Muscle layer of duodenum (tissue), 2 donors: ENCODE measurements at regions not wholly inside any gene's neighbourhood (a gene's known extent, or its start where the extent isn't known, plus 50 kb on each side); places are given as distances from the start of the nearest gene placed in this dataset.

Experiments used
- H3K27ac ChIP-seq: one replicate; pipeline ENCODE4 v1.7.0; 2013; ENCODE audit warnings: mild to moderate bottlenecking, low read length
- H3K27me3 ChIP-seq: one replicate; pipeline ENCODE4 v1.7.0; 2013; ENCODE audit warnings: low read depth, mild to moderate bottlenecking, control low read depth, low read length
- H3K36me3 ChIP-seq, 2 donors: one replicate each; pipeline ENCODE4 v1.7.0; 2013; ENCODE audit warnings: low read length in 2 of 2, control low read depth in 1 of 2, mild to moderate bottlenecking in 1 of 2; ENCODE audit not compliant: insufficient read depth in 2 of 2, control insufficient read depth in 1 of 2
- H3K4me1 ChIP-seq, 2 donors: one replicate each; pipeline ENCODE4 v1.7.0; 2013; ENCODE audit warnings: low read length in 2 of 2, mild to moderate bottlenecking in 2 of 2, control low read depth in 1 of 2, moderate library complexity in 1 of 2; ENCODE audit not compliant: insufficient read depth in 2 of 2, control insufficient read depth in 1 of 2
- H3K4me3 ChIP-seq, 2 donors: one replicate each; pipeline ENCODE4 v1.7.0; 2013; ENCODE audit warnings: low read length in 2 of 2, low read depth in 1 of 2, mild to moderate bottlenecking in 1 of 2
- H3K9me3 ChIP-seq, 2 donors: one replicate each; pipeline ENCODE4 v1.7.0; 2013; ENCODE audit warnings: low read length in 2 of 2, control low read depth in 1 of 2, mild to moderate bottlenecking in 1 of 2; ENCODE audit not compliant: control insufficient read depth in 1 of 2
- donor health status: healthy.

DNA sequence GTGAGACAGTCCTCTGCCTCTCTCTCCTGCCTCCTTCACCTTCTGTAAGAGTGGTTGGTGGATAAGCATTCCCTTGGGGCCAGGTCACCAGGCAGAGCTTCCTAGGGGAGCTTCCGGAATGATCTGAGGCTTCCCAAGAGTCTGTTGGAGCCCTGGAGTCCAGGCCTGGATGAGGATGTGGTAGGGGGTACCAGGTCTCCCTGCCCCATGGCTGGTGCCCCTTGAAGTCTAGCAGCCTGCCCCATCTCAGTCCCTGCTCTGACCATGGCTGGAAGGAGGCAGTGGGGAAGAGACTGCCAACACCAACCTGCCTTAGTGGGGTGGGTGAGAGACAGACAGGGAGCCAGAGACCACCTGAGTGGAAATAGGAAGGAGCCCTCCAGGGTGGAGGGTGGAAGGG lies 1316.9 kb downstream of the UQCRFS1 start:
- Histone ChIP-seq H3K9me3 (no peaks in the 10 kb centered on the region), H3K4me1 (no peaks in the 10 kb centered on the region), H3K4me3 (no peak overlapping the region), H3K27ac (no peak overlapping the region), H3K36me3 (no peaks in the 10 kb centered on the region), H3K27me3 (no peaks in the 10 kb centered on the region)

GRCh38 chr19:27894906-27895754 lies 1317.8 kb downstream of the UQCRFS1 start:
- Histone ChIP-seq H3K4me3 (no peak overlapping the region), H3K27me3 (no peaks in the 10 kb centered on the region), H3K4me1 (no peaks in the 10 kb centered on the region), H3K9me3 (no peaks in the 10 kb centered on the region), H3K27ac (no peak overlapping the region), H3K36me3 (no peaks in the 10 kb centered on the region)

DNA sequence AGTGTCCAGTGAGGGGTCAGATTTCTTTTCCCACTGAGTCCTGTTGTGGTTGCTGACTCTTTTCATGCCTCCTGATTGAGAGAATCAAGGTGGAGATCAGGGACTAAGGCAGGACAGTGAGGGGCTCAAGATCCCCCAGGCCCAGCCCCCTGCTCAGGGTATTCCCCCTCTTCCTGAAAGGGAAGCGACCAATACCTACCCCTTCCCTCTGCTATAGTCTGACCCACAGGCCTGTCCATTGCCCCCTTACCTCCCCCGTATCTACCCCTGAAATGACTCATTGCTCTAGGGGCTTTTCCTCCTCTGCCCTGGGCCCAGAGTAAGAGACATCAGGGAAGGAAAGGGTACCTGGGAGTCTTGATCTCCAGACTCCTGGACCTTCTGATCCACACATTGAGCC lies 1320.5 kb downstream of the UQCRFS1 start:
- Histone ChIP-seq H3K36me3 (no peaks in the 10 kb centered on the region), H3K27ac (no peak overlapping the region), H3K9me3 (peaks cover 0 to 7% of the 10 kb centered on the region in 2 donors), H3K4me1 (no peaks in the 10 kb centered on the region), H3K4me3 (no peak overlapping the region), H3K27me3 (no peaks in the 10 kb centered on the region)

- H3K4me3 ChIP-seq, result no peak overlapping the region
- no peaks in the 10 kb centered on the region for H3K27me3 ChIP-seq
- H3K27ac ChIP-seq, result no peak overlapping the region
- H3K9me3 ChIP-seq, result peaks cover 0 to 11% of the 10 kb centered on the region in 2 donors
- H3K36me3 ChIP-seq, result no peaks in the 10 kb centered on the region
- H3K4me1 ChIP-seq, result no peaks in the 10 kb centered on the region
These were observed 1321.5 kb downstream of the UQCRFS1 start for GRCh38 chr19:27891411-27891810.

GRCh38 chr19:27890696-27891095 lies 1322.3 kb downstream of the UQCRFS1 start:
- Histone ChIP-seq H3K9me3 (peaks cover 0 to 11% of the 10 kb centered on the region in 2 donors), H3K27ac (no peak overlapping the region), H3K4me3 (no peak overlapping the region), H3K27me3 (no peaks in the 10 kb centered on the region), H3K4me1 (no peaks in the 10 kb centered on the region), H3K36me3 (no peaks in the 10 kb centered on the region)

DNA sequence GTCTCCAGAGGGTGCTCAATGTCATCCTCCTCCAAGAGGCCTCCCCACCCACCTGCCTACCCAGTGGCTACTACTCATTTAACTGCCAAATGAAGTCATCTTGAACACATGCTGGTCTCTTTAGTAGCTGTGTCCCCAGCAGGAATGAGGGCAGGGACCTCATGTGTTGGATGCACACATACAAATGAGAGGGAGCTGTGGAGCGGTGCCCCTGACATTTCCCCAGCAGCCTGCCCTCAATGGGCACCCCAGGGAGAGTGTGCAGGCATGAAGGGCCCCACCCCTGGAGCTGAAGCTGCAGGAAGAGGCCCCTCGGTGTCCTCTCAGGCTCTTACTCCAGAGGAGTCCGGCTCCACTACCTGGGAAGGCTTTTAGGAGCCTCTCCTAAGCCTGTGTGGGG lies 1322.7 kb downstream of the UQCRFS1 start:
- no peaks in the 10 kb centered on the region for H3K36me3 ChIP-seq
- no peaks in the 10 kb centered on the region for H3K27me3 ChIP-seq
- H3K4me3 ChIP-seq, result no peak overlapping the region
- H3K27ac ChIP-seq, result no peak overlapping the region
- peaks cover 0 to 11% of the 10 kb centered on the region in 2 donors for H3K9me3 ChIP-seq
- no peaks in the 10 kb centered on the region for H3K4me1 ChIP-seq

DNA sequence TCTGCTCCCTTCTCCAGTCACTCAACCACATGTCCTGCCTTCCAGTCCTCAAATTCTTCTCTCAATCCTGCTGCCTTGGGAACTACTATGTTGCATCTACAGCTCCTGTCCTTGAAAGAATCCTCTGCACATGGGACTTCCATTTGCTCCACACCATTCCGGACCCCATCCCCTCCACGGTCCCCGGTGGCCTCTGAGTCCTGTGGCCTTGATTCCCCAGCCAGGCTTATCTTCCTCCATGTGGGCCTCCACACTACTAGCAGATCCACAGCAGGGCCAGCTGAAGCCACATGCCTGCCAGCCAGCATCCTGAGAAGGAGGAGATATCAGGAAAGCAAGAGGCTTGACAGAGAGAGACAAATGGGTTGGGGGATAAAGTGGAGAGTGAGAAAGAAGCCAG lies 1323.8 kb downstream of the UQCRFS1 start:
- Histone ChIP-seq H3K9me3 (peaks cover 0 to 11% of the 10 kb centered on the region in 2 donors), H3K36me3 (no peaks in the 10 kb centered on the region), H3K27ac (no peak overlapping the region), H3K4me1 (no peaks in the 10 kb centered on the region), H3K27me3 (no peaks in the 10 kb centered on the region), H3K4me3 (no peak overlapping the region)

- H3K36me3 ChIP-seq, result no peaks in the 10 kb centered on the region
- no peaks in the 10 kb centered on the region for H3K27me3 ChIP-seq
- peaks cover 0 to 17% of the 10 kb centered on the region in 2 donors for H3K9me3 ChIP-seq
- H3K27ac ChIP-seq, result no peak overlapping the region
- H3K4me1 ChIP-seq, result no peaks in the 10 kb centered on the region
- H3K4me3 ChIP-seq, result no peak overlapping the region
These were observed 1325.0 kb downstream of the UQCRFS1 start for GRCh38 chr19:27887946-27888345.

GRCh38 chr19:27885359-27885758 lies 1327.6 kb downstream of the UQCRFS1 start:
- H3K36me3 ChIP-seq, result no peaks in the 10 kb centered on the region
- no peak overlapping the region for H3K4me3 ChIP-seq
- H3K27me3 ChIP-seq, result no peaks in the 10 kb centered on the region
- H3K27ac ChIP-seq, result no peak overlapping the region
- H3K4me1 ChIP-seq, result no peaks in the 10 kb centered on the region
- peaks cover 0 to 17% of the 10 kb centered on the region in 2 donors for H3K9me3 ChIP-seq

DNA sequence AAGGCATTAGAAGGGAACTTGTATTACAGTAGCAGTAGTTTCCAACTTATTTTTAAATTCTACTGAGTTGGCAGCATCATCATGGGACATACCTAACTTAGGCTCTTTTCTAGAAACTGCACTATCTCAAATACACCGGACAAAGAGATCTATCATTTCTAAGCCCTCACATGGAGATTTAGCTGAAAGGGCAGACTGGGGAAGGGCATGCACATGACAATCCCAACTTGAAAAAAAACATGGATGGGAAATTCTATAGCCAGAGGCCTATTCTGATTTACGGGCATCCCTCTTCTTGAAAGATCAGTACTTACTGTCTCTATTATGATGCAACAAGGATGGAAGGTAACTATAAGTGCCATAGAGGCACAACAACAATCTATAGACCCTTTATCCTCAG lies 1328.6 kb downstream of the UQCRFS1 start:
- Histone ChIP-seq H3K4me1 (no peaks in the 10 kb centered on the region), H3K36me3 (no peaks in the 10 kb centered on the region), H3K27ac (no peak overlapping the region), H3K27me3 (no peaks in the 10 kb centered on the region), H3K4me3 (no peak overlapping the region), H3K9me3 (peaks cover 0 to 17% of the 10 kb centered on the region in 2 donors)

DNA sequence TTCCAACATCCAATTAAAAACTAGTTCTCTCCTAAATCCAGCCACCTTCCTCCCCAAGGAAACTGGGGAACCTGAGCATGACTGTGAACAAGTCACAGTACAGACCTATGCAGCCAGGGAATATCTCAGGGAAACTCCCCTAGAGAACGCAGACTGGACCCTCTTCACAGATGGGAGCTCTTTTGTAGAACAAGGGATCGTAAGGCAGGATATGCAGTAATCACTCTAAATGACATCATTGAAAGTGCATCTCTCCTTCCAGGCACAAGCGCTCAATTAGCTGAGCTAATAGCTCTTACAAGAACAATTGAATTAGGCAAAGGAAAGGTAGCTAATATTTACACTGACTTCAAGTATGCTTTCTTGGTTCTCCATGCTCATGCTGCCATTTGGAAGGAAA lies 1331.7 kb downstream of the UQCRFS1 start:
- H3K4me3 ChIP-seq, result no peak overlapping the region
- H3K27me3 ChIP-seq, result no peaks in the 10 kb centered on the region
- H3K9me3 ChIP-seq, result peaks cover 0 to 6% of the 10 kb centered on the region in 2 donors
- H3K27ac ChIP-seq, result no peak overlapping the region
- H3K36me3 ChIP-seq, result no peaks in the 10 kb centered on the region
- no peaks in the 10 kb centered on the region for H3K4me1 ChIP-seq
